CD4-positive, alpha-beta memory T cell (primary cell): ENCODE measurements at regions not wholly inside any gene's neighbourhood (a gene's known extent, or its start where the extent isn't known, plus 50 kb on each side); places are given as distances from the start of the nearest gene placed in this dataset.
"Not testable (repeated sequence)": the region's sequence is repeated elsewhere in the genome, so short reads cannot be mapped to it uniquely, and the experiment has no call there.

Experiments used
- CTCF ChIA-PET: fragments of 350-600 bp; sonication (Branson Sonifier 250); formaldehyde crosslinking; loops from one replicate; lab custom pipeline; 2021; ENCODE audit warnings: inconsistent platforms; ENCODE audit not compliant: partially characterized antibody; lab: Charles Lee
- POLR2A ChIA-PET: fragments of 350-600 bp; sonication (Branson Sonifier 250); formaldehyde crosslinking; loops from one replicate; lab custom pipeline; 2021; ENCODE audit not compliant: partially characterized antibody; lab: Charles Lee
- DNase-seq, 5 donors: peaks; one replicate each; pipeline versions ENCODE4 v3.0.0 to v3.0.0-alpha.2; 2020 to 2022; ENCODE audit warnings: mixed read lengths in 1 of 5
- H3K27ac ChIP-seq: one replicate; pipeline ENCODE4 v1.7.0; 2013; ENCODE audit warnings: low read depth, low read length
- H3K27me3 ChIP-seq: 2 replicates; pipeline ENCODE4 v1.7.0; 2013; ENCODE audit warnings: mild to moderate bottlenecking, low read length, moderate library complexity; ENCODE audit not compliant: insufficient read depth
- H3K36me3 ChIP-seq: 2 replicates; pipeline ENCODE4 v1.7.0; 2013; ENCODE audit warnings: mild to moderate bottlenecking, low read length, moderate library complexity; ENCODE audit not compliant: insufficient read depth
- H3K4me1 ChIP-seq: 2 replicates; pipeline ENCODE4 v1.7.0; 2013; ENCODE audit warnings: mild to moderate bottlenecking, low read length, moderate library complexity; ENCODE audit not compliant: insufficient read depth
- H3K4me3 ChIP-seq, 2 donors: one replicate each; pipeline ENCODE4 v1.7.0; 2013; ENCODE audit warnings: low read length in 2 of 2, mild to moderate bottlenecking in 1 of 2
- H3K9me3 ChIP-seq, 2 donors: one replicate each; pipeline ENCODE4 v1.7.0; 2013; ENCODE audit warnings: low read length in 2 of 2, control low read depth in 1 of 2; ENCODE audit not compliant: control insufficient read depth in 1 of 2
- H3K27ac Mint-ChIP-seq, 7 donors: one replicate each; pipeline ENCODE4 v1.8.0; 2020 to 2021; ENCODE audit warnings: mixed read lengths in 7 of 7, mild to moderate bottlenecking in 6 of 7, inconsistent platforms in 3 of 7, moderate library complexity in 3 of 7
- H3K27me3 Mint-ChIP-seq, 2 donors: one replicate each; pipeline ENCODE4 v1.8.0; 2020 to 2021; ENCODE audit warnings: mixed read lengths in 2 of 2
- H3K36me3 Mint-ChIP-seq, 2 donors: one replicate each; pipeline ENCODE4 v1.8.0; 2020 to 2021; ENCODE audit warnings: mixed read lengths in 2 of 2, inconsistent platforms in 1 of 2, mild to moderate bottlenecking in 1 of 2
- H3K4me1 Mint-ChIP-seq, 4 donors: one replicate each; pipeline ENCODE4 v1.8.0; 2020 to 2021; ENCODE audit warnings: mixed read lengths in 4 of 4, mild to moderate bottlenecking in 1 of 4
- H3K4me3 Mint-ChIP-seq, 8 donors: one replicate each; pipeline ENCODE4 v1.8.0; 2020 to 2021; ENCODE audit warnings: mixed read lengths in 8 of 8, mild to moderate bottlenecking in 7 of 8, moderate library complexity in 6 of 8, inconsistent platforms in 3 of 8
- H3K9me3 Mint-ChIP-seq, 8 donors: one replicate each; pipeline ENCODE4 v1.8.0; 2020 to 2021; ENCODE audit warnings: mixed read lengths in 8 of 8, mild to moderate bottlenecking in 5 of 8, inconsistent platforms in 3 of 8, moderate library complexity in 1 of 8
- intact Hi-C: fragments of 100-400 bp; cut with micrococcal nuclease; formaldehyde crosslinking; loops from one replicate; pipeline ENCODE4 v1.15.1; 2023

DNA sequence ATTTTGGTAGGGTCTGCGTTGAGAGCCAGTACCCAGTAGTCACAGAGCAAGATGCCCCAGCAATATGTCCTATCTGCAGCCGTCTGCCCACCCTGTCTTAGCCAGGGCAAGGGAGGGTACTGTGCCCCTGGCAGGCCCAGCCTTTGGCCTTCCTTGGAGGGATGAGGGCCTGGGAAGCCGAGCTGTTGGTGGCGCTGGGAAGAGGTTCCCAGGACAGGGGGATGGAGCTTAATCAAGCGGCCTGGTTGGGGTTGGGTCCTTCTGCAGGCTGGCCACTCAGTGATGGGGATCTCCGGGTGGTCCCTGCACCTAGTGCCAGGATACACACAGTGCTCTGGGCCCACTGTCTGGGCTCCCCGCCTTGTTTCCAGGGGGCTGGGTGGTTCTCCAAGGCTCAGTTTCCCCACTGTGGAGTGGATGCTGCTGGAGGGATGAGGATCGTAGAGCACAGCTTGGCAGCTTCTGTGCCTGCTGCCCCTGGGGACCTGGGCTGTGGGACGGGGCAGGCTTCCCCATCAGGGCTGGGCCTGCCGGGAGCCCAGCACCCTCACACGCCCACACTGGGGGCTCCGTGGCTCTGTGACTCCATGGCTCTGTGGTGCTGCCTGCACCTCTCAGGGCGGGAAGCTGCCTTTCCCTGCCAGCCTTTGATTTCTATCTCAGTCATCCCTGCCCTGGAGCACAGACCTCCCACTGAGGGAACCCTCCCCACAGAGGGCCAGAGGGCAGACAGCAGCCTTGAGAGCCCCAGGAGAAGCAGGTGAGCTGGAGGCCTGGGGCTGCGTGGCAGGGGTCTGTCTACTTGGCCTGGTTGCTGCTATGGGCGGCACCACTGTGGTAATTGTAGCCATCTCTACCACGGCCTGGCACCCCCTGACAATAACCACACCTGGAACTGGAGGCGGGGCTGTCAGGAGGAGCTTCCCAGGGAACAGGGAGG is 357.0 kb downstream of the TMEM121 start:
- Mint-ChIP-seq H3K4me3 (no peak overlapping the region), H3K4me1 (peaks cover 0 to 1% (median 0%) of the 10 kb centered on the region in 4 donors), H3K36me3 (no peaks in the 10 kb centered on the region), H3K9me3 (peaks cover 0 to 2% (median 0%) of the 10 kb centered on the region in 8 donors), H3K27me3 (peaks cover 4 to 11% of the 10 kb centered on the region in 2 donors), H3K27ac (no peak overlapping the region)
- no peaks in the 10 kb centered on the region for H3K36me3 ChIP-seq
- POLR2A ChIA-PET = no interaction called here
- H3K27ac ChIP-seq = no peak overlapping the region
- H3K4me1 ChIP-seq = no peaks in the 10 kb centered on the region
- CTCF ChIA-PET = no interaction called here
- DNase-seq = peak in 1 of 5 donors; percentile 5
- intact Hi-C loops = no loop called here
- H3K9me3 ChIP-seq = no peaks in the 10 kb centered on the region
- no peaks in the 10 kb centered on the region for H3K27me3 ChIP-seq
- H3K4me3 ChIP-seq = no peak overlapping the region

DNA sequence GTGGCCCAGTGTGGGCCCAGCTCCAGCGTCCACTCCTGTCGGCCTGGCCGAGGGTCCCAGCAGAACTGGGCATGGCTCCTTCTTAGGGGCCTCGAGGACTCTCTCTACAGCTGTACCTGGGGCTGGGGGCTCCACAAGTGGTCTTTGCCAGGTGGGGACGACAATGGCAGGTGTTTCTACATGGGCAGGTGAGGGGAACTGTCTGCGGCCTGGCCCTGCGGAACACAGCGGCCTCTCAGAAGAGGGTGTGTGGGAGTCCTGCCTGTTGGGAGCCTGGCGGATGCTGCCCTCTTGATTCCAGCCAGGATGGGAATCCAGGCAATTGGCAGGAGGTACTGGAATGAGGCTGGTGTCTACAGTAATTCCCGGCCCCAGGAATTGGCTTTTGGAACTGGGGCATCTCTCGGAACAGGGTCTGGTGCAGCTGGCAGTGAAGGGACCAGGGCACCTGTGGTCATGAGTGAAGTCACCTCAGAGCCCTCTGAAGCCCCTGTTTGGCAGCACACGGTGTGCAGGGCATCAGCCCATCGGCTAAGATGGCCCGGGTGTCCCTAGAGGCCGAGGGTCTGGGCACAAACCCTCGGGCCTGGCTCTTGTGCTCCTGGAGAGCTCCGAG is 357.9 kb downstream of the TMEM121 start:
- H3K4me1 ChIP-seq, H3K4me1 Mint-ChIP-seq, POLR2A ChIA-PET, H3K36me3 ChIP-seq, H3K9me3 Mint-ChIP-seq, CTCF ChIA-PET, H3K27me3 Mint-ChIP-seq, H3K4me3 ChIP-seq, H3K27ac ChIP-seq, intact Hi-C loops, H3K27ac Mint-ChIP-seq, H3K36me3 Mint-ChIP-seq, H3K9me3 ChIP-seq, H3K27me3 ChIP-seq, H3K4me3 Mint-ChIP-seq: not testable (repeated sequence)
- DNase-seq = peak in 1 of 5 donors; percentile 2

DNA sequence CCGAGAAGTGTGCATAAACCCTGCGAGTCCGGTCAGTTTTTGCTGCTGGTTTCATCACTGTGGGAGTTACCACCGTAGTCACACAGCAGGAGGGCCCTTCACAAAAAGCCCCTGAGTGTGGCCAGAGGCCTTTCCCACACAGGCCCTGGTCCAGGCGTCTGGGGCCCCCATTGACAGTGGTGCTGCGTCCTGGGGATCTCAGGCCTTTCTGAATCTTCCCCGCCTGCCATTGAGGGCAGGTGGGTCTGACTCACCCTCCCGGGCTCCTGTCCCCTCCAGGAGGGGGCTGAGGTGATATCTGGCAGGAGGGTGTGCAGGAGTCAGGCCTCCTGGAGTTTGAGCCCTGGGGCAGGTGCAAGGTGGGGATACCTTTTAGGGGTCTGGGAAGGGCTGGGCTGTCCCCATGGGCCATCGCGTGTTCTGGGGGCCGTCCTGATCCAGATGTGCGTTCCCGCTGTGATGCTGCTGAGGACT is 358.5 kb downstream of the TMEM121 start:
- Histone ChIP-seq H3K9me3 (no peaks in the 10 kb centered on the region), H3K4me3 (no peak overlapping the region), H3K4me1 (no peaks in the 10 kb centered on the region), H3K27ac (no peak overlapping the region), H3K36me3 (no peaks in the 10 kb centered on the region), H3K27me3 (no peaks in the 10 kb centered on the region)
- peak overlapping the region in 1 of 7 donors; percentile 36 for H3K27ac Mint-ChIP-seq
- intact Hi-C loops = no loop called here
- peaks cover 2 to 4% of the 10 kb centered on the region in 2 donors for H3K27me3 Mint-ChIP-seq
- ChIA-PET POLR2A (no interaction called here), CTCF (no interaction called here)
- peaks cover 0 to 9% (median 2%) of the 10 kb centered on the region in 4 donors for H3K4me1 Mint-ChIP-seq
- H3K36me3 Mint-ChIP-seq = no peaks in the 10 kb centered on the region
- no peak overlapping the region for H3K4me3 Mint-ChIP-seq
- DNase-seq = no peak
- peaks cover 0 to 2% (median 0%) of the 10 kb centered on the region in 8 donors for H3K9me3 Mint-ChIP-seq

- Histone ChIP-seq H3K4me3 (no peak overlapping the region), H3K36me3 (no peaks in the 10 kb centered on the region), H3K27ac (no peak overlapping the region), H3K4me1 (no peaks in the 10 kb centered on the region), H3K9me3 (no peaks in the 10 kb centered on the region), H3K27me3 (no peaks in the 10 kb centered on the region)
- Mint-ChIP-seq H3K4me3 (no peak overlapping the region), H3K36me3 (no peaks in the 10 kb centered on the region), H3K27ac (no peak overlapping the region), H3K4me1 (peaks cover 0 to 11% (median 2%) of the 10 kb centered on the region in 4 donors), H3K27me3 (peaks cover 3 to 4% of the 10 kb centered on the region in 2 donors), H3K9me3 (peaks cover 0 to 2% (median 0%) of the 10 kb centered on the region in 8 donors)
- CTCF ChIA-PET = no interaction called here
- peak in 1 of 5 donors; percentile 1 for DNase-seq
- POLR2A ChIA-PET = no interaction called here
- intact Hi-C loops = no loop called here
These were observed 359.4 kb downstream of the TMEM121 start for GRCh38 chr14:105885561-105886320.

GRCh38 chr14:105886791-105887191 is 360.4 kb downstream of the TMEM121 start:
- H3K4me1 Mint-ChIP-seq = peaks cover 0 to 11% (median 2%) of the 10 kb centered on the region in 4 donors
- H3K27me3 Mint-ChIP-seq, H3K4me3 ChIP-seq, H3K27ac Mint-ChIP-seq, H3K9me3 Mint-ChIP-seq, POLR2A ChIA-PET, H3K36me3 Mint-ChIP-seq, H3K27me3 ChIP-seq, H3K36me3 ChIP-seq, H3K4me1 ChIP-seq, intact Hi-C loops, H3K9me3 ChIP-seq, H3K27ac ChIP-seq, DNase-seq, CTCF ChIA-PET, H3K4me3 Mint-ChIP-seq: not testable (repeated sequence)

DNA sequence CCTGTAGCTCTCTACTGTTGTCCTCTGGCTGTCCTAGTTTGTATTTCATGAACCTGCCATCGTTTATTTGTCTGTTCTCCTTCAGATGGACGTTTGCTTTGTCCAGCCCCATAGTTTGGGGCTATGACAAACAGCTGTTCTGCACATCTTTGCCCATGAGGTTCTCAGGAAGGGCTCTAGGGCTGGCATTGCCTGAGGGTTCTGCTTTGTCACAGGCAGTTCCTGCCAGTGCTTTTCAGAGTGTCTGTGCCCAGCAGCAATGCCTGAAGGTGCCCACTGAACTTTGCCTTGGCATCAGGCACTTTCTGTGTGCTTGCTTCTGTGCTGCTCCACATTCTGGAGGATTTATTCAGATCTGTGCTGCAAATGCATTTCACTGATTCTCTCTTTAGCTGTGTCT is 361.3 kb downstream of the TMEM121 start:
- Histone ChIP-seq H3K4me3 (no peak overlapping the region), H3K36me3 (no peaks in the 10 kb centered on the region), H3K9me3 (no peaks in the 10 kb centered on the region), H3K4me1 (no peaks in the 10 kb centered on the region), H3K27me3 (no peaks in the 10 kb centered on the region), H3K27ac (no peak overlapping the region)
- Mint-ChIP-seq H3K36me3 (no peaks in the 10 kb centered on the region), H3K27ac (no peak overlapping the region), H3K27me3 (peaks cover 4 to 6% of the 10 kb centered on the region in 2 donors), H3K4me1 (peaks cover 0 to 11% (median 2%) of the 10 kb centered on the region in 4 donors), H3K9me3 (peaks cover 0 to 2% (median 0%) of the 10 kb centered on the region in 8 donors), H3K4me3 (no peak overlapping the region)
- CTCF ChIA-PET = no interaction called here
- intact Hi-C loops = no loop called here
- POLR2A ChIA-PET = no interaction called here
- DNase-seq = no peak

GRCh38 chr14:105888151-105888550 is 361.8 kb downstream of the TMEM121 start:
- POLR2A ChIA-PET = no interaction called here
- Histone ChIP-seq H3K4me3 (no peak overlapping the region), H3K27me3 (no peaks in the 10 kb centered on the region), H3K36me3 (no peaks in the 10 kb centered on the region), H3K27ac (no peak overlapping the region), H3K9me3 (no peaks in the 10 kb centered on the region), H3K4me1 (no peaks in the 10 kb centered on the region)
- no peak overlapping the region for H3K4me3 Mint-ChIP-seq
- peaks cover 0 to 2% (median 0%) of the 10 kb centered on the region in 8 donors for H3K9me3 Mint-ChIP-seq
- peaks cover 4 to 6% of the 10 kb centered on the region in 2 donors for H3K27me3 Mint-ChIP-seq
- no peak for DNase-seq
- no peak overlapping the region for H3K27ac Mint-ChIP-seq
- peaks cover 0 to 11% (median 2%) of the 10 kb centered on the region in 4 donors for H3K4me1 Mint-ChIP-seq
- intact Hi-C loops = no loop called here
- no peaks in the 10 kb centered on the region for H3K36me3 Mint-ChIP-seq
- CTCF ChIA-PET = no interaction called here
